ENCODE measurements at regions not wholly inside any gene's neighbourhood (a gene's known extent, or its start where the extent isn't known, plus 50 kb on each side); places are given as distances from the start of the nearest gene placed in this dataset.

DNA sequence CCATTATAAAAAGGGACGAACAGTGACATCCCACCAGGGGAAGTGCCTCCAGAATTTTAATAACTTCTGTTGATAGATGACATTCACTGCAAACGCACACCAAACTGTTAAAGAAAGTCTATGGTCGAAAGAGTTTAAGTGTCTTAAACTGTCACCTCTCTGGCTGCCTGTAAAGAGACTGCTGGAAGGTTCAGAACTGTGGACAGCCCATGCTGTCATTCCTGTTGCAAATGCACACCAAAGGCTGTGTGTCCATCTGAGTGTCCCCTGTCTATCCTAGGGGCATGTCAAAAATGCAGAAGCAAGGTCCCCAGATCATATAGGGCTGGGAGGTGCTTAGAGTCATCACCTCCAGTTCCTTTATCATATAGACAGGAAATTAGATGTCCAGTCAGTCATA lies 171.8 kb downstream of the CYRIA start:
- no peaks in the 10 kb centered on the region for H3K9me1 ChIP-seq (ENCODE audit: insufficient read depth, low read length)
- no peak overlapping the region for H2AK5ac ChIP-seq (ENCODE audit: low read depth, low read length)
- H3K9ac ChIP-seq (ENCODE audit: low read depth, low read length) = no peak overlapping the region
- H2AK9ac ChIP-seq (replicated peaks; ENCODE audit: low read depth, low read length, poor library complexity) = no peak overlapping the region
- no peaks in the 10 kb centered on the region for H4K20me1 ChIP-seq (ENCODE audit: insufficient read depth, low read length)
- WGBS, 2 experiments (ENCODE audit: extremely low coverage in 2 of 2, insufficient read length in 1 of 2) = no CpG with 5 or more reads among the region's 3 CpGs
- BruUV-seq (replicated peaks) = no TSS peak
- dilution Hi-C loops (cut with HindIII; ENCODE audit: low sequenced_read_pairs, unreplicated experiment) = no loop called here
- no peak overlapping the region for H3K18ac ChIP-seq (ENCODE audit: low read depth, low read length)
- no peak overlapping the region for H2BK5ac ChIP-seq (ENCODE audit: low read depth, low read length, poor library complexity, severe bottlenecking)
- TF ChIP-seq BHLHE40 (IDR thresholded peaks at IDR 0.05; ENCODE audit: low read depth, low read length) (no peak), FOS (IDR thresholded peaks at IDR 0.05; ENCODE audit: low read depth, low read length) (no peak), MAZ (IDR thresholded peaks at IDR 0.05; ENCODE audit: borderline replicate concordance, low read depth, low read length) (no peak)
- TF ChIP-seq, protein P1, sequence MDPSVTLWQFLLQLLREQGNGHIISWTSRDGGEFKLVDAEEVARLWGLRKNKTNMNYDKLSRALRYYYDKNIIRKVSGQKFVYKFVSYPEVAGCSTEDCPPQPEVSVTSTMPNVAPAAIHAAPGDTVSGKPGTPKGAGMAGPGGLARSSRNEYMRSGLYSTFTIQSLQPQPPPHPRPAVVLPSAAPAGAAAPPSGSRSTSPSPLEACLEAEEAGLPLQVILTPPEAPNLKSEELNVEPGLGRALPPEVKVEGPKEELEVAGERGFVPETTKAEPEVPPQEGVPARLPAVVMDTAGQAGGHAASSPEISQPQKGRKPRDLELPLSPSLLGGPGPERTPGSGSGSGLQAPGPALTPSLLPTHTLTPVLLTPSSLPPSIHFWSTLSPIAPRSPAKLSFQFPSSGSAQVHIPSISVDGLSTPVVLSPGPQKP (IDR thresholded peaks at IDR 0.05; ENCODE audit: borderline replicate concordance, low read depth, low read length) = no peak
- H3K4me1 ChIP-seq (ENCODE audit: control insufficient read depth, insufficient read depth, low read length) = no peaks in the 10 kb centered on the region
- ChIA-PET CTCF (no interaction called here), POLR2A (ENCODE audit: unreplicated experiment) (no interaction called here)
- no peak overlapping the region for H2AFZ ChIP-seq (replicated peaks; ENCODE audit: low read length, poor library complexity)
- no peak overlapping the region for H4K91ac ChIP-seq (ENCODE audit: insufficient read depth, low read depth, low read length)
- no peaks in the 10 kb centered on the region for H3K9me3 ChIP-seq (ENCODE audit: control insufficient read depth, insufficient read depth, low read length)
- DNase-seq (no peak), ATAC-seq (ENCODE audit: low read depth) (no peak)
- no peaks in the 10 kb centered on the region for H3K36me3 ChIP-seq (ENCODE audit: control insufficient read depth, insufficient read depth, low read length)
- in situ Hi-C loops (cut with MboI; ENCODE audit: low sequenced_read_pairs) = no loop called here
- no peak overlapping the region for H2BK15ac ChIP-seq (ENCODE audit: low read depth, low read length)
- no peak overlapping the region for H3K4me3 ChIP-seq (ENCODE audit: insufficient read depth, low read depth, low read length)
- no peaks in the 10 kb centered on the region for H3K79me1 ChIP-seq (ENCODE audit: low read depth in 1 of 2, low read length in 2 of 2)
- H3K4me2 ChIP-seq (ENCODE audit: low read depth, low read length) = no peak overlapping the region
- no peak overlapping the region for H3K14ac ChIP-seq (replicated peaks; ENCODE audit: low read depth, low read length)
- H4K5ac ChIP-seq (ENCODE audit: low read depth, low read length) = no peak overlapping the region
- H3K27ac ChIP-seq (ENCODE audit: insufficient read depth, low read length) = no peak overlapping the region
- H3K27me3 ChIP-seq (ENCODE audit: control insufficient read depth, insufficient read depth, low read length) = no peaks in the 10 kb centered on the region
- H2BK20ac ChIP-seq (ENCODE audit: low read depth, low read length) = no peak overlapping the region
- intact Hi-C loops (cut with micrococcal nuclease) = no loop called here
- no peak overlapping the region for H3K23ac ChIP-seq (ENCODE audit: low read depth, low read length)
- H3K4ac ChIP-seq (ENCODE audit: low read depth, low read length) = no peak overlapping the region
- no peak overlapping the region for H3K56ac ChIP-seq (ENCODE audit: extremely low read depth, insufficient read depth, low read length)
- no peak overlapping the region for H2BK120ac ChIP-seq (ENCODE audit: low read depth, low read length)
- no peak overlapping the region for H4K8ac ChIP-seq (ENCODE audit: low read depth in 2 of 2, low read length in 2 of 2)

Measured in IMR-90 (cell line).